ENCODE measurements at regions not wholly inside any gene's neighbourhood (a gene's known extent, or its start where the extent isn't known, plus 50 kb on each side); places are given as distances from the start of the nearest gene placed in this dataset.

- no peaks in the 10 kb centered on the region for H3K9me3 ChIP-seq
- no peak for TF ChIP-seq POLR2A (IDR thresholded peaks at IDR 0.05)
- TF ChIP-seq CTCF (IDR thresholded peaks at IDR 0.05), result no peak
- no peak overlapping the region for H3K27ac ChIP-seq
- H3K36me3 ChIP-seq, result no peaks in the 10 kb centered on the region
- no peaks in the 10 kb centered on the region for H3K27me3 ChIP-seq
- H3K4me3 ChIP-seq, result no peak overlapping the region
- no peak for DNase-seq
- no peaks in the 10 kb centered on the region for H3K4me1 ChIP-seq
- WGBS, 2 donors, result 29 to 49% methylated on average over 2 of the region's 2 CpGs
- intact Hi-C loops (cut with DNase I), result no loop called here
These were observed 181.3 kb upstream of the AGAP1 start for GRCh38 chr2:235312571-235312970.

DNA sequence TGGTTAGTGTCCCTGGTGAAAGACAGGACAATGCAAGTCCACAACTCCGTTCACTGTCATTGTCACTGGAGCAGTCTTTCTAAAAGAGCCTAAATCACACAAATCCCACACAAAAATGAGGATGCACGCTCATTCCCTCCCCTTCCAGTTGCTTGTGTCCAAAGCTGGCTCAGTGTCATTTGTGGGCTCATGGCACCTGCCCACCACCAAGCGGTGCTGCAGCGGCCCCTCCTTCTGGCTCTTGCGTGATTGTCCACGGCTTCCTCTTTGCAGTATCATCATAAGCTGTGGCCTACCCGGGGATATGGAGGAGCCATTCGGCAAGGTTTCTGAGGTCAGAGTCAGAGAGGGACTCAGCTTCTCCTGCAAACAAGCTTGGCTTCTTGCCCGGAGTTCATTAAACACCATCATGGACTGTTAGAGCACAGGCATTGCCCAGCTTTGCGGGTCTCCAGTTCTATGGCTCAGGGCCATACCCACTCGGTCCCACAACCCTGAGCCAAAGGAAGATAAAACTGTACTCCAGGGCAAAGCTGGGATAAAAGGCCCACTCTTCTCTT, 179.4 kb upstream of the AGAP1 start:
- no peak for TF ChIP-seq POLR2A (IDR thresholded peaks at IDR 0.05)
- no peak for TF ChIP-seq CTCF (IDR thresholded peaks at IDR 0.05)
- Histone ChIP-seq H3K27ac (no peak overlapping the region), H3K4me1 (no peaks in the 10 kb centered on the region), H3K4me3 (no peak overlapping the region), H3K27me3 (no peaks in the 10 kb centered on the region), H3K9me3 (no peaks in the 10 kb centered on the region), H3K36me3 (no peaks in the 10 kb centered on the region)
- no peak for DNase-seq
- 53 to 85% methylated on average over 3 to 4 of the region's 11 CpGs for WGBS, 2 donors
- intact Hi-C loops (cut with DNase I), result no loop called here

DNA sequence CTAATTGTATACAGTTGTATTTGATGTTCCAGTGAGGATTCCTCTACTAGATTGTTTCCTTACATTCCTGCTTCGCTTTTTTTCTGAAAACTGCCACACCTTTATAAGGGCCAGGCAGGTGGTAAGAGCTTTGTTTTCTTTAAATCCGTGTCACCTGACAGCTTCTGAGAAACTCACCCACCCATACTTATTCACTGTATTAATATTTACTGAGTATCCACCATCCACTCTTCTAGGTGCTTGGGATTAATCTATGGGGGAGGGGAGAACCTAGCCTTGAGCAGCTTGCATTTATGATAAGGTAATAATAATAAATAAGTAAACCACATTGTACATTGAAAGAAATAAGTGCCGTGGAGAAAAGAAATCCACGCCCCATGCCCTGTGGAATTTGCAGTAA, 174.7 kb upstream of the AGAP1 start:
- no peak overlapping the region for H3K4me3 ChIP-seq
- 63 to 65% methylated on average over 4 of the region's 4 CpGs for WGBS, 2 donors
- intact Hi-C loops (cut with DNase I), result no loop called here
- TF ChIP-seq POLR2A (IDR thresholded peaks at IDR 0.05) (no peak), CTCF (IDR thresholded peaks at IDR 0.05) (no peak)
- H3K27me3 ChIP-seq, result peaks cover 0 to 26% (median 0%) of the 10 kb centered on the region in 4 donors
- H3K36me3 ChIP-seq, result no peaks in the 10 kb centered on the region
- H3K27ac ChIP-seq, result no peak overlapping the region
- no peak for DNase-seq
- no peaks in the 10 kb centered on the region for H3K4me1 ChIP-seq
- H3K9me3 ChIP-seq, result no peaks in the 10 kb centered on the region

- WGBS, 2 donors, result 47 to 68% methylated on average over 4 to 9 of the region's 9 CpGs
- Histone ChIP-seq H3K36me3 (no peaks in the 10 kb centered on the region), H3K27me3 (peaks cover 0 to 37% (median 0%) of the 10 kb centered on the region in 4 donors), H3K9me3 (no peaks in the 10 kb centered on the region), H3K4me1 (no peaks in the 10 kb centered on the region), H3K27ac (no peak overlapping the region), H3K4me3 (no peak overlapping the region)
- DNase-seq, result no peak
- TF ChIP-seq POLR2A (IDR thresholded peaks at IDR 0.05) (no peak), CTCF (IDR thresholded peaks at IDR 0.05) (no peak)
- intact Hi-C loops (cut with DNase I), result no loop called here
These were observed 173.5 kb upstream of the AGAP1 start for GRCh38 chr2:235320326-235320725.

DNA sequence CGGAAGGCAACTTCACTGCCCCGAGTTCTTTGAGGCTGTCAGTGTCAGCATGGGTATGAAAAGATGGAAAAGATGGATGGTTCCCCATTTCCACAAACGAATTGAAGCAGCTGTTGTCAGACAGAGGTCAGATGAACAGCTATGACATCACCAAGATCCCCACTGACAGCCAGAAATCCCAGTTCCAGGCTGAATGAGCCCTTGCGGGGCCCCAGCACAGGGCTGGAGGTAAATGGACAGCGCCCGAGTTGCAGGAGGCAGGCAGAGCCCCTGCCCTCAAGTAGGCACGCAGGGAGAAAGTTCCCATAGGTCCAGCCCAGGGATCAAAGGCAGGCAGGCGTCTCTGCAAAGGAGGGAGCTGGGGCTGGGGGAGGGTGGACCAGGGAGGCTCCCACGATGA, 169.5 kb upstream of the AGAP1 start:
- intact Hi-C loops (cut with DNase I), result no loop called here
- peaks cover 0 to 49% (median 0%) of the 10 kb centered on the region in 4 donors for H3K27me3 ChIP-seq
- no peaks in the 10 kb centered on the region for H3K36me3 ChIP-seq
- H3K27ac ChIP-seq, result no peak overlapping the region
- 48 to 51% methylated on average over 6 to 7 of the region's 9 CpGs for WGBS, 2 donors
- DNase-seq, result no peak
- no peak for TF ChIP-seq POLR2A (IDR thresholded peaks at IDR 0.05)
- TF ChIP-seq CTCF (IDR thresholded peaks at IDR 0.05), result no peak
- H3K9me3 ChIP-seq, result no peaks in the 10 kb centered on the region
- no peak overlapping the region for H3K4me3 ChIP-seq
- H3K4me1 ChIP-seq, result no peaks in the 10 kb centered on the region
